Stomach (tissue), 4 donors: ENCODE measurements at regions not wholly inside any gene's neighbourhood (a gene's known extent, or its start where the extent isn't known, plus 50 kb on each side); places are given as distances from the start of the nearest gene placed in this dataset.

Experiments used
- CTCF ChIP-seq, 7 experiments: fragments of 450-650 bp in 4 of 7; fragments of 200-600 bp in 3 of 7; sonication (generic) in 3 of 7; IDR thresholded peaks; one replicate each; pipeline ENCODE4 v1.5.1; 2016 to 2019; ENCODE audit warnings: antibody characterized with exemption in 7 of 7, control low read depth in 2 of 7, mild to moderate bottlenecking in 1 of 7
- EP300 ChIP-seq: sonication (generic); formaldehyde crosslinking; IDR thresholded peaks from one replicate; pipeline ENCODE4 v1.6.1; 2017; ENCODE audit warnings: antibody characterized with exemption
- POLR2AphosphoS5 ChIP-seq, 3 donors: sonication (generic); formaldehyde crosslinking; IDR thresholded peaks; one replicate each; pipeline ENCODE4 v1.6.1; 2016; ENCODE audit warnings: antibody characterized with exemption in 3 of 3

DNA sequence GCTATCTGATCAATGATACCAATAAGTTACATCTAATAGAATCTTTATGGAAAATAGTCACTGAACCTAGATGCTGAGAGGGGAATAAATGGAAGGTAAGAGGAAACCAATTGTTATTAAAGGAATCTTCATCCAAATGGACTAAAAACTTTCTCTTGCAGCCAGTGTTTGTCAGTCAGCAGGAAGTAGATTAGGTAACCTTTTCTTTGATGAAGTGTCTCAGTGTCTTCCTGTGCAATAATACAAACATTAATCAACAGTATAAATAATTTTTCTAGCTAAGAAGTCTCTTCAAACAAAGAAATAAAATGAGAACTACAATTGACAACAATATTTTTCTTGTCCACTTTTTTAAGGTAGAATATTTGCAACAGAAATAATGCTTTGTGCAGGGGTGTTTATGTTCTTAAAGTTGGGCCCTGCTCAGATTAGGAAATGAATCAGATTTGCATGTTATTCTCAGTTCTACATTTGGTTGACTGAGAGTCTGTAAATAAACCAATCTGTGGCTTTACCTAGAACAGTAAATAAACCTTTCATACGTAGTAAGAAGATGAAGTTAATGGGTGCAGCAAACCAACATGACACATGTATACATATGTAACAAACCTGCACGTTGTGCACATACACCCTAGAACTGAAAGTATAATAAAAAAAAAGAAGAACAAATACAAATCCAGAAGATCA is 391.4 kb downstream of the MRPL39 start:
- no peak for TF ChIP-seq CTCF (IDR thresholded peaks at IDR 0.05)
- TF ChIP-seq POLR2AphosphoS5 (IDR thresholded peaks at IDR 0.05), result no peak
- TF ChIP-seq EP300, result no peak
